ENCODE measurements at regions not wholly inside any gene's neighbourhood (a gene's known extent, or its start where the extent isn't known, plus 50 kb on each side); places are given as distances from the start of the nearest gene placed in this dataset.

DNA sequence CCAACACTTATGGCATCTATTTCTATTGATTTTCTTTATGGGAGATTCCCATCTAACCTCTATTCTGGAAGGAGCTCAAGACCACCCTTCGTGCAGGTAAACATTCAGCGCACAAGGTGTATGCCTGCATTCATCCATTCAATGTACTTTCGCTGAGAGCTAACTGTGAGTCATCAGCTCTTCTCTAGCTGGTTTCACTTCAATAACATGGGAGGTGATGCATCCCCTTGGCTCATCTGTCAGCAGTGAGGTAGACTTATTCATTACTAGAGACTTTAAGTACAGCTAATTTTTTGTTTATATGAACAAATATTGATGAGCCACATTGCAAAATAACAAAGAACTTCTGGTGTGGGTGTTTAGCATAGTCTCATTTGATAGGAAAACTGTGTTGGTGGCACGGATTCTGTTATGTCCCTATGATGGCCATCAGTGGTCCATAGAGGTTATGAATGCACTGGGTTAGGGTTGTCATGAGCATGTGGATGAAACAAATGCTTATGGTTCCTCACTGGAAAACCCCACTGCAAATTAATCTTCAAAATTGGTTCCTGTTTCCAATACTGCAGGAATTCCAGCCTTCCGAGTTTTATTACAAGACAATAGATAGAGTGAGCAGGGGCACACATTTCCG, 1151.0 kb downstream of the BCL11B start:
- no peak for DNase-seq (ENCODE audit: low spot score)

DNA sequence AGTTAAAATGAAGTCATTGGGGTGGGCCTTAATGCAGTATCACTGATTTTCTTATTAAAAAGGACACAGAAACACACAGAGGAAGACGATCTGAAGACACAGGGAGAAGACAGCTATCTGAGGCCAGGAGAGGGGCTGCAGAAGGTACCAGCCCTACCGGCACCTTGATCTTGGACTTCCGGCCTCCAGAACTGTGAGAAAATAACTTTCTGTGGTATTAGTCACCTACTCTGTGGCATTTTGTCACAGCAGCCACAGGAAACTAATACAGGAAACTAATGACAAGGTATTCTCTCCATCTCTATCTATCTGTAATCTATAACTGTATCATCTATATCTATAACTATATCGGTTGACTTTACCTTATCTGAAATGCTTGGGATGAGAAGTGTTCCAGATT, 1149.5 kb downstream of the BCL11B start:
- ATAC-seq (ENCODE audit: low FRiP score) = no peak
- TF ChIP-seq, protein P1, sequence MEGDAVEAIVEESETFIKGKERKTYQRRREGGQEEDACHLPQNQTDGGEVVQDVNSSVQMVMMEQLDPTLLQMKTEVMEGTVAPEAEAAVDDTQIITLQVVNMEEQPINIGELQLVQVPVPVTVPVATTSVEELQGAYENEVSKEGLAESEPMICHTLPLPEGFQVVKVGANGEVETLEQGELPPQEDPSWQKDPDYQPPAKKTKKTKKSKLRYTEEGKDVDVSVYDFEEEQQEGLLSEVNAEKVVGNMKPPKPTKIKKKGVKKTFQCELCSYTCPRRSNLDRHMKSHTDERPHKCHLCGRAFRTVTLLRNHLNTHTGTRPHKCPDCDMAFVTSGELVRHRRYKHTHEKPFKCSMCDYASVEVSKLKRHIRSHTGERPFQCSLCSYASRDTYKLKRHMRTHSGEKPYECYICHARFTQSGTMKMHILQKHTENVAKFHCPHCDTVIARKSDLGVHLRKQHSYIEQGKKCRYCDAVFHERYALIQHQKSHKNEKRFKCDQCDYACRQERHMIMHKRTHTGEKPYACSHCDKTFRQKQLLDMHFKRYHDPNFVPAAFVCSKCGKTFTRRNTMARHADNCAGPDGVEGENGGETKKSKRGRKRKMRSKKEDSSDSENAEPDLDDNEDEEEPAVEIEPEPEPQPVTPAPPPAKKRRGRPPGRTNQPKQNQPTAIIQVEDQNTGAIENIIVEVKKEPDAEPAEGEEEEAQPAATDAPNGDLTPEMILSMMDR (IDR thresholded peaks at IDR 0.05) = no peak
- DNase-seq (ENCODE audit: low spot score) = no peak

More for the DNA sequence above, 1151.0 kb downstream of the BCL11B start:
- no peak for ATAC-seq (ENCODE audit: low FRiP score)
- TF ChIP-seq, protein P1 (IDR thresholded peaks at IDR 0.05) = no peak

DNA sequence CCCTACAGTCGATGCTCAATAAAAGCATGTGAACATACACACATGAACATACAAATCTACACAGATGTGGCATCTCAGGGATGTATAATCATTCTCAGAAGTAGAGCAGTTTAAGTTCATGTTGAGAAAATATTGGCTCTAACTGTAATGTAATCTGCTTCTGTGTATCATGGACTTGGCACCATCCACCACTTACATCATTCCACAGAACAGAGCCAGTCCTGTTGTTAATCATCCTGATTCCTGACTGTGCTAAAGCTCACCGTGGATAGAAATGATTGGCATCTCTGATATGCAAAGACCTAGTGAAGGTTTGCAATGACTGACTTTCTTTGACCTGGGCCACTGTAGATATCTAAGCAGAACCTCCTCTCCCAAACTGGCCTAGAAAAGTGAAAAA, 1141.3 kb downstream of the BCL11B start:
- TF ChIP-seq, protein P1 (IDR thresholded peaks at IDR 0.05) = no peak
- no peak for DNase-seq (ENCODE audit: low spot score)
- no peak for ATAC-seq (ENCODE audit: low FRiP score)

DNA sequence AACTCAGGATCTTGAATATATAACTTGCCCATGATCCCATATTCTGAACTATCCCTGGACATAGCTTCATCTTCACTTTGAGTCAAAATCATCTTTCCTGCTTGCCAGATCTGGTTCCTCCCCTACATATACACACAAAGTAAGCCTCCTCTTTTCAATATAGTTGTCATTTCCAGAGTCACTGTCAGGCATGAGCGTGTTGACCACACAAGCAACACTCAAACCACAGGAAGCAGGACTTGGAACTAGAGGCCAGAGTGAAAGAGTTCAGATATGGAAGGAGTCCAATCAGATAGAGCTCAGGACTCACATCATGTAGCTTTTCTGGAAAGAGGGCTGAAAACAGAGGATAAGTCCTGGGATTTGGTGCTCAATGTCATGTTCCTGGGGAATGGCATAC, 1140.6 kb downstream of the BCL11B start:
- no peak for DNase-seq (ENCODE audit: low spot score)
- ATAC-seq (ENCODE audit: low FRiP score) = no peak
- TF ChIP-seq, protein P1 (IDR thresholded peaks at IDR 0.05) = no peak

DNA sequence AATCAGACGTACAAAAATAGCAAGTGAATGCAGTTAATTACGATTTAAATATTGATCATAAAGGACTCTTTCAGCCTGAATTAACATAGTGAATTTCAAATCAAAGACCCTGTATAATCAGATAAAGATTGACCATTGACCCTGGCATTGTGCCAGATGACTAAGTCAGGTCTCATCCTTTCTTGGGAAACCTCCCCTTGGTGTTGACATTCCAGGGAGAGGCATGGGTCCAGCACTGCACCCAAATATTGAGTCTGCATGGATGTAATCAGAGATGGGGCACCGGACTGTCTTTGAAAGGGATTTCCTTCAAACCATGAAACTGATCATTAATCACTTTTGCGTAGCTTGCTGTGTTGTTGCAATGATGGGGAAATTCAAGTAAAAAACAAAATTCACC, 1138.2 kb downstream of the BCL11B start:
- ATAC-seq (ENCODE audit: low FRiP score) (no peak), DNase-seq (ENCODE audit: low spot score) (no peak)
- TF ChIP-seq, protein P1 (IDR thresholded peaks at IDR 0.05) = no peak

DNA sequence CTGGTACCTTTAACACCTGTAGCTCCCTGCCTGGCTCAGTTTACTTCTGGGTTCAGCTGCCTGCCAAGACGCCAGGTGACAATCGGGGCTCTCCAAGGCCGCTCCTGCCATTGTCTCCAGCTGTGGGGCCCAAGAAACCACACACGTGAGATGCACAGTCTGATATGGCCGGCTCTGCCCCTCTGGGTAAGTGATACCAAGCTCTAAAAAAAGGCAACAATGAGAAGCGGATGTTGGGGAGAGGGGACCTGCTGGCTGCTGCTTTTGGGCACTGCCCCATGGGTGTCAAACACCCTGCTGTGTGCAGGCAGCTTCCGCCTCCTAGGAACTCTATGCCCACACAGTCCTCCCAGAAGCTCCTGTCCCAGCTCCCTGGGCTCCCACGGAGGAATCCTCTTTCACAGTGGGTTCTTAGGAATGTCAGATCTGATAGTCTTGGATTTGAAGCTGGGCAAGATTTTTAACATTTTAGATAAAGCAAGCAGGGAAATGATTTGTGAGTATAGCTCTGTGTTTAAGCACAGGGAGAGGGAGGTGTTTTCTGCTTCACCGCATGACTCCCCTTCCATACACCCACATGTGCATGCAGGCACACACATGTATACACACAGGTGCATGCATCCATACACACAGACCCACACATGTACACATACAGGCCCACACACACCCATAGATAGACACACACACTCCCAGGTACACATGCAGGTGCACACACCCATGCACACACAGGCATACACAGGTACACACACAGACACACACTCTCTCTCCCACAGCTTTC, 1135.8 kb downstream of the BCL11B start:
- no peak for DNase-seq (ENCODE audit: low spot score)
- TF ChIP-seq, protein P1 (IDR thresholded peaks at IDR 0.05) = no peak
- ATAC-seq (ENCODE audit: low FRiP score) = no peak

Measured in omental fat pad (tissue), 3 donors.